Effector CD4-positive, alpha-beta T cell (primary cell): ENCODE measurements at regions not wholly inside any gene's neighbourhood (a gene's known extent, or its start where the extent isn't known, plus 50 kb on each side); places are given as distances from the start of the nearest gene placed in this dataset.
"Not testable (repeated sequence)": the region's sequence is repeated elsewhere in the genome, so short reads cannot be mapped to it uniquely, and the experiment has no call there.

ENCODE experiments used
- DNase-seq: peaks from one replicate; pipeline ENCODE4 v3.0.0-alpha.2; 2020

- DNase-seq = no peak
Measured at GRCh38 chr3:22401499-22401898, 650.5 kb upstream of the ZNF385D start.

GRCh38 chr3:22414239-22414638 lies 663.2 kb upstream of the ZNF385D start:
- DNase-seq = no peak

GRCh38 chr3:22416838-22417446 lies 665.9 kb upstream of the ZNF385D start:
- not testable (repeated sequence) for DNase-seq

GRCh38 chr3:22419261-22419660 lies 668.3 kb upstream of the ZNF385D start:
- DNase-seq = no peak

- DNase-seq = no peak
Measured at GRCh38 chr3:22421589-22421988, 670.6 kb upstream of the ZNF385D start.

GRCh38 chr3:22431334-22431733 lies 680.3 kb upstream of the ZNF385D start:
- no peak for DNase-seq

GRCh38 chr3:22439626-22440025 lies 688.6 kb upstream of the ZNF385D start:
- DNase-seq = no peak

GRCh38 chr3:22441711-22442110 lies 690.7 kb upstream of the ZNF385D start:
- DNase-seq = no peak

GRCh38 chr3:22443571-22444233 lies 692.7 kb upstream of the ZNF385D start:
- no peak for DNase-seq

- not testable (repeated sequence) for DNase-seq
Measured at GRCh38 chr3:22445336-22445735, 694.3 kb upstream of the ZNF385D start.

- DNase-seq = no peak
Measured at GRCh38 chr3:22450786-22451400, 699.9 kb upstream of the ZNF385D start.

- no peak for DNase-seq
Measured at GRCh38 chr3:22451501-22451900, 700.5 kb upstream of the ZNF385D start.

- DNase-seq = no peak
Measured at GRCh38 chr3:22453906-22454535, 703.0 kb upstream of the ZNF385D start.

GRCh38 chr3:22469995-22470394 lies 719.0 kb upstream of the ZNF385D start:
- no peak for DNase-seq

- no peak for DNase-seq
Measured at GRCh38 chr3:22471557-22471956, 720.5 kb upstream of the ZNF385D start.

GRCh38 chr3:22474706-22475445 lies 723.9 kb upstream of the ZNF385D start:
- no peak for DNase-seq

- no peak for DNase-seq
Measured at GRCh38 chr3:22475665-22476240, 724.7 kb upstream of the ZNF385D start.

- no peak for DNase-seq
Measured at GRCh38 chr3:22476976-22477375, 726.0 kb upstream of the ZNF385D start.

GRCh38 chr3:22485954-22486353 lies 717.2 kb upstream of the UBE2E2 start:
- no peak for DNase-seq

GRCh38 chr3:22490747-22491146 lies 712.4 kb upstream of the UBE2E2 start:
- no peak for DNase-seq

GRCh38 chr3:22491344-22491743 lies 711.8 kb upstream of the UBE2E2 start:
- DNase-seq = no peak

GRCh38 chr3:22492342-22492741 lies 710.8 kb upstream of the UBE2E2 start:
- no peak for DNase-seq

- no peak for DNase-seq
Measured at GRCh38 chr3:22495241-22495640, 707.9 kb upstream of the UBE2E2 start.
